ENCODE measurements at regions not wholly inside any gene's neighbourhood (a gene's known extent, or its start where the extent isn't known, plus 50 kb on each side); places are given as distances from the start of the nearest gene placed in this dataset.

DNA sequence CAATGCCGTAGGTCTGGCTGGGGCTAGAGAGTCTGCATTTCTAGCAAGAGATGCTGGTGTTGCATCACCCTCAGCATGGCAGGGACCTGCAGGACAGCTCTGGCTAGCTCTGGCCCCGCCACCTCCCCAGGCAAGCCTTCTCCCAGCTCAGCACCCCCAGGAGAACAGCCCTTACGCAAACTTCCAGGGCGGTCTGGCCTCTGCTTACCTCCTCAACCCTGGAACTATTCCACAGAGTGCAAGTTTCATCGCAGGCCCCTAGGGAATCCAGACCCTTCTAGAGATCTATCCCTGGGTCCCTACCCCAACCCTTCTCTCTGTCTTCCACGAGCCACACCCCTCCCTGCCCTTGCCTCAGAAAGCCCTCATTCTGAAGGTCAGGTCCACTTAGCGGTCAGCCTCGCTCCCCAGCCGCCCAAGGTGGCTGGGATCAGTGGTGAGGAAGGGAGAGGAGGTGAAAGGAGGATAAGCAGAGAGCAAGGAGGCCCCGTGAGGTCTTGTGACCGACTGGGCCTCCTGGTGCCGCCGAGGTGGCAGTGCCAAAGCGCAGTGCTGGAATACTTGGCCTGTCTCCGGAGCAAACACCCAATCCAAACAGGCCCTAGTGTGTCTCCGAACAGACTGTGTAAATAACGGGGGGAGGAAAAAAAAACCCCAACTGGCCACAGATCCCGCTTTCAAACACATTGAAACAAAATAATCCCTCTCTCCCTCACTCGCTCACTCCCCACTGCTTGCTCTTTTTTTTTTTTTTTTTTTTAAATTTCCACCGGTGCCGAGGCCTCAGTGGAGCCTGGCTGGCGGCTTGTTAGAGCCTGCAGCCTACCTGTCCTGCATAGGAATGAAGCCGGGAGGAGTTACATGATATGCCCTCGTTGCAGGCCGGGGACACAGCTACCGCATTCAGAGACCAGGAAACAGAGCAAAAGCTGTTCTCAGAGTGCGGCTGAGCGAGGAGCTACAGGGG is 380.9 kb downstream of the SOX9 start:
- 59 to 71% methylated on average over 28 of the region's 28 CpGs for WGBS, 2 donors
- H3K27ac ChIP-seq (ENCODE audit: low read depth in 1 of 2, low read length in 1 of 2) = peak overlapping the region in 1 of 2 donors; percentile 48
- H3K9me3 ChIP-seq (ENCODE audit: control insufficient read depth in 4 of 4, insufficient read depth in 3 of 4, low read length in 3 of 4) = no peaks in the 10 kb centered on the region
- TF ChIP-seq, protein P1, sequence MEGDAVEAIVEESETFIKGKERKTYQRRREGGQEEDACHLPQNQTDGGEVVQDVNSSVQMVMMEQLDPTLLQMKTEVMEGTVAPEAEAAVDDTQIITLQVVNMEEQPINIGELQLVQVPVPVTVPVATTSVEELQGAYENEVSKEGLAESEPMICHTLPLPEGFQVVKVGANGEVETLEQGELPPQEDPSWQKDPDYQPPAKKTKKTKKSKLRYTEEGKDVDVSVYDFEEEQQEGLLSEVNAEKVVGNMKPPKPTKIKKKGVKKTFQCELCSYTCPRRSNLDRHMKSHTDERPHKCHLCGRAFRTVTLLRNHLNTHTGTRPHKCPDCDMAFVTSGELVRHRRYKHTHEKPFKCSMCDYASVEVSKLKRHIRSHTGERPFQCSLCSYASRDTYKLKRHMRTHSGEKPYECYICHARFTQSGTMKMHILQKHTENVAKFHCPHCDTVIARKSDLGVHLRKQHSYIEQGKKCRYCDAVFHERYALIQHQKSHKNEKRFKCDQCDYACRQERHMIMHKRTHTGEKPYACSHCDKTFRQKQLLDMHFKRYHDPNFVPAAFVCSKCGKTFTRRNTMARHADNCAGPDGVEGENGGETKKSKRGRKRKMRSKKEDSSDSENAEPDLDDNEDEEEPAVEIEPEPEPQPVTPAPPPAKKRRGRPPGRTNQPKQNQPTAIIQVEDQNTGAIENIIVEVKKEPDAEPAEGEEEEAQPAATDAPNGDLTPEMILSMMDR (IDR thresholded peaks at IDR 0.05; ENCODE audit: control extremely low read depth, extremely low read depth) = no peak
- H3K4me1 ChIP-seq (ENCODE audit: control insufficient read depth in 5 of 5, insufficient read depth in 5 of 5, low read length in 5 of 5) = peaks cover 0 to 19% (median 4%) of the 10 kb centered on the region in 5 donors
- no peaks in the 10 kb centered on the region for H3K27me3 ChIP-seq (ENCODE audit: control insufficient read depth in 3 of 3, insufficient read depth in 3 of 3, low read length in 2 of 3)
- no peak overlapping the region for H3K9ac ChIP-seq (ENCODE audit: insufficient read depth in 1 of 2, low read length in 2 of 2)
- H3K4me3 ChIP-seq = no peak overlapping the region
- peak; percentile 41 for ATAC-seq (ENCODE audit: insufficient read depth, low FRiP score)
- no peaks in the 10 kb centered on the region for H3K36me3 ChIP-seq (ENCODE audit: control insufficient read depth in 4 of 4, insufficient read depth in 4 of 4, low read length in 4 of 4)
- DNase-seq = peak; percentile 27 to 72 (median 50)

- H3K4me3 ChIP-seq = no peak overlapping the region
- H3K36me3 ChIP-seq (ENCODE audit: control insufficient read depth in 4 of 4, insufficient read depth in 4 of 4, low read length in 4 of 4) = no peaks in the 10 kb centered on the region
- H3K9me3 ChIP-seq (ENCODE audit: control insufficient read depth in 4 of 4, insufficient read depth in 3 of 4, low read length in 3 of 4) = no peaks in the 10 kb centered on the region
- no peaks in the 10 kb centered on the region for H3K27me3 ChIP-seq (ENCODE audit: control insufficient read depth in 3 of 3, insufficient read depth in 3 of 3, low read length in 2 of 3)
- H3K4me1 ChIP-seq (ENCODE audit: control insufficient read depth in 5 of 5, insufficient read depth in 5 of 5, low read length in 5 of 5) = peaks cover 0 to 19% (median 4%) of the 10 kb centered on the region in 5 donors
- no peak overlapping the region for H3K9ac ChIP-seq (ENCODE audit: insufficient read depth in 1 of 2, low read length in 2 of 2)
- DNase-seq = peak; percentile 53 to 87 (median 80)
- 50 to 60% methylated on average over 19 of the region's 19 CpGs for WGBS, 2 donors
- peak overlapping the region in 1 of 2 donors; percentile 48 for H3K27ac ChIP-seq (ENCODE audit: low read depth in 1 of 2, low read length in 1 of 2)
- TF ChIP-seq, protein P1 (IDR thresholded peaks at IDR 0.05; ENCODE audit: control extremely low read depth, extremely low read depth) = no peak
- ATAC-seq (ENCODE audit: insufficient read depth, low FRiP score) = no peak
Measured at GRCh38 chr17:72502371-72503341, 381.8 kb downstream of the SOX9 start.

- H3K4me1 ChIP-seq (ENCODE audit: control insufficient read depth in 5 of 5, insufficient read depth in 5 of 5, low read length in 5 of 5) = peaks cover 0 to 19% (median 4%) of the 10 kb centered on the region in 5 donors
- TF ChIP-seq, protein P1 (IDR thresholded peaks at IDR 0.05; ENCODE audit: control extremely low read depth, extremely low read depth) = no peak
- no peak overlapping the region for H3K9ac ChIP-seq (ENCODE audit: insufficient read depth in 1 of 2, low read length in 2 of 2)
- DNase-seq (no peak), ATAC-seq (ENCODE audit: insufficient read depth, low FRiP score) (no peak)
- no peaks in the 10 kb centered on the region for H3K36me3 ChIP-seq (ENCODE audit: control insufficient read depth in 4 of 4, insufficient read depth in 4 of 4, low read length in 4 of 4)
- no peak overlapping the region for H3K27ac ChIP-seq (ENCODE audit: low read depth in 1 of 2, low read length in 1 of 2)
- WGBS, 2 donors = 92% methylated on average over 6 of the region's 6 CpGs
- H3K4me3 ChIP-seq = no peak overlapping the region
- H3K27me3 ChIP-seq (ENCODE audit: control insufficient read depth in 3 of 3, insufficient read depth in 3 of 3, low read length in 2 of 3) = no peaks in the 10 kb centered on the region
- no peaks in the 10 kb centered on the region for H3K9me3 ChIP-seq (ENCODE audit: control insufficient read depth in 4 of 4, insufficient read depth in 3 of 4, low read length in 3 of 4)
Measured at GRCh38 chr17:72503556-72503955, 382.7 kb downstream of the SOX9 start.
